ENCODE measurements at regions not wholly inside any gene's neighbourhood (a gene's known extent, or its start where the extent isn't known, plus 50 kb on each side); places are given as distances from the start of the nearest gene placed in this dataset.
"Not testable (repeated sequence)": the region's sequence is repeated elsewhere in the genome, so short reads cannot be mapped to it uniquely, and the experiment has no call there.

GRCh38 chr16:8436931-8437330, 153.4 kb downstream of the TMEM114 start:
- DNase-seq: no peak

GRCh38 chr16:8431783-8432182, 158.5 kb downstream of the TMEM114 start:
- DNase-seq: no peak

GRCh38 chr16:8430401-8430800, 159.9 kb downstream of the TMEM114 start:
- DNase-seq: no peak

GRCh38 chr16:8426569-8426968, 163.7 kb downstream of the TMEM114 start:
- no peak for DNase-seq

GRCh38 chr16:8417145-8417544, 173.2 kb downstream of the TMEM114 start:
- DNase-seq: no peak

- DNase-seq: no peak
Measured at GRCh38 chr16:8408855-8409567, 181.3 kb downstream of the TMEM114 start.

GRCh38 chr16:8407351-8407750, 183.0 kb downstream of the TMEM114 start:
- no peak for DNase-seq

GRCh38 chr16:8403978-8404749, 186.1 kb downstream of the TMEM114 start:
- DNase-seq: no peak

- no peak for DNase-seq
Measured at GRCh38 chr16:8402981-8403843, 187.1 kb downstream of the TMEM114 start.

- DNase-seq: not testable (repeated sequence)
Measured at GRCh38 chr16:8400683-8401082, 189.6 kb downstream of the TMEM114 start.

- no peak for DNase-seq
Measured at GRCh38 chr16:8398548-8398947, 191.8 kb downstream of the TMEM114 start.

- DNase-seq: no peak
Measured at GRCh38 chr16:8397223-8397622, 193.1 kb downstream of the TMEM114 start.

GRCh38 chr16:8396463-8396862, 193.8 kb downstream of the TMEM114 start:
- DNase-seq: no peak

GRCh38 chr16:8391257-8391656, 199.1 kb downstream of the TMEM114 start:
- no peak for DNase-seq

GRCh38 chr16:8388684-8389083, 201.6 kb downstream of the TMEM114 start:
- no peak for DNase-seq

GRCh38 chr16:8381814-8382213, 208.5 kb downstream of the TMEM114 start:
- no peak for DNase-seq

- DNase-seq: no peak
Measured at GRCh38 chr16:8380311-8380710, 210.0 kb downstream of the TMEM114 start.

GRCh38 chr16:8377864-8378263, 212.4 kb downstream of the TMEM114 start:
- no peak for DNase-seq

- DNase-seq: no peak
Measured at GRCh38 chr16:8376858-8377257, 213.5 kb downstream of the TMEM114 start.

- no peak for DNase-seq
Measured at GRCh38 chr16:8376430-8376829, 213.9 kb downstream of the TMEM114 start.

GRCh38 chr16:8375232-8375587, 215.1 kb downstream of the TMEM114 start:
- no peak for DNase-seq

GRCh38 chr16:8374586-8375231, 215.6 kb downstream of the TMEM114 start:
- DNase-seq: no peak

Measured in OCI-M1 (cell line).